ENCODE measurements at regions not wholly inside any gene's neighbourhood (a gene's known extent, or its start where the extent isn't known, plus 50 kb on each side); places are given as distances from the start of the nearest gene placed in this dataset.

GRCh38 chr14:101198398-101199027 lies 295.0 kb upstream of the RTL1 start:
- H3K4me3 ChIP-seq (replicated peaks in 1 of 3; ENCODE audit: insufficient read depth in 1 of 3, low read depth in 1 of 3, low read length in 3 of 3): no peak overlapping the region
- DNase-seq (ENCODE audit: low read depth, low spot score): no peak
- H3K27ac ChIP-seq (ENCODE audit: insufficient read depth, low read depth, low read length): no peak overlapping the region
- intact Hi-C loops (cut with micrococcal nuclease): no loop called here
- H3K4me1 ChIP-seq (ENCODE audit: control insufficient read depth, extremely low read depth, insufficient read depth, low read length): no peaks in the 10 kb centered on the region
- FAIRE-seq: no peak
- no peaks in the 10 kb centered on the region for H3K79me2 ChIP-seq (ENCODE audit: control insufficient read depth, insufficient read depth, low read length)
- H3K36me3 ChIP-seq (ENCODE audit: control insufficient read depth in 2 of 2, extremely low read depth in 1 of 2, insufficient read depth in 2 of 2, low read length in 2 of 2): no peaks in the 10 kb centered on the region
- no peak overlapping the region for H3K9ac ChIP-seq (replicated peaks; ENCODE audit: extremely low read depth, insufficient read depth, low read length)
- H3K9me1 ChIP-seq (replicated peaks; ENCODE audit: control insufficient read depth, extremely low read depth, insufficient read depth, low read length): no peaks in the 10 kb centered on the region
- H2AFZ ChIP-seq (ENCODE audit: low read depth, low read length): no peak overlapping the region
- dilution Hi-C loops (cut with MboI; ENCODE audit: extremely low pct_ligation_motif_present, low sequenced_read_pairs): no loop called here
- H4K20me1 ChIP-seq (replicated peaks; ENCODE audit: control insufficient read depth, extremely low read depth, insufficient read depth, low read length): no peaks in the 10 kb centered on the region
- ChIA-PET POLR2A (no interaction called here), CTCF (interaction anchor here (1.3 kb wide), 1 partner anchor 100 kb away, joined by 3 read pairs; no protein-coding TSS in a partner anchor)
- BruUV-seq (replicated peaks): no TSS peak
- no peak overlapping the region for H3K4me2 ChIP-seq (ENCODE audit: insufficient read depth, low read length)
- H3K9me3 ChIP-seq (replicated peaks; ENCODE audit: control insufficient read depth, insufficient read depth, low read length): no peaks in the 10 kb centered on the region
- H3K27me3 ChIP-seq (ENCODE audit: control insufficient read depth in 2 of 2, insufficient read depth in 2 of 2, low read length in 2 of 2): no peaks in the 10 kb centered on the region
- TF ChIP-seq POLR2AphosphoS5 (IDR thresholded peaks at IDR 0.05; ENCODE audit: insufficient read depth, low read depth, low read length): no peak
- TF ChIP-seq MYC (IDR thresholded peaks at IDR 0.05; ENCODE audit: low read depth, low read length): no peak
- TF ChIP-seq, protein P1, sequence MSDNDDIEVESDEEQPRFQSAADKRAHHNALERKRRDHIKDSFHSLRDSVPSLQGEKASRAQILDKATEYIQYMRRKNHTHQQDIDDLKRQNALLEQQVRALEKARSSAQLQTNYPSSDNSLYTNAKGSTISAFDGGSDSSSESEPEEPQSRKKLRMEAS (IDR thresholded peaks at IDR 0.05; ENCODE audit: insufficient read depth, insufficient read length): no peak
- no peak for TF ChIP-seq GATA2 (IDR thresholded peaks at IDR 0.05; ENCODE audit: insufficient read depth, insufficient read length, low read depth, low read length)
- TF ChIP-seq JUN (IDR thresholded peaks at IDR 0.05; ENCODE audit: borderline replicate concordance, insufficient read depth, insufficient read length, low read depth): no peak
- TF ChIP-seq POLR2A (IDR thresholded peaks at IDR 0.05; ENCODE audit: low read depth, low read length): no peak
- no peak for TF ChIP-seq FOS (IDR thresholded peaks at IDR 0.05; ENCODE audit: borderline replicate concordance, insufficient read depth, low read length)
- TF ChIP-seq EZH2 (IDR thresholded peaks at IDR 0.05; ENCODE audit: borderline replicate concordance, low read depth, low read length, severe bottlenecking): no peak
- no peak for TF ChIP-seq CTCF (IDR thresholded peaks at IDR 0.05; ENCODE audit: extremely low read depth in 1 of 2, insufficient read depth in 1 of 2, low read depth in 1 of 2, low read length in 2 of 2)

All from endothelial cell of umbilical vein (primary cell).